K562 (cell line): ENCODE measurements at regions not wholly inside any gene's neighbourhood (a gene's known extent, or its start where the extent isn't known, plus 50 kb on each side); places are given as distances from the start of the nearest gene placed in this dataset.

Experiments used
- CTCF ChIP-seq, 3 experiments: IDR thresholded peaks in 2 of 3; conservative IDR thresholded peaks in 1 of 3; 2 replicates each; pipeline ENCODE4 v1.5.1; 2011 to 2012; ENCODE audit warnings: low read length in 3 of 3, mild to moderate bottlenecking in 3 of 3, control low read depth in 2 of 3, improper control_type of control experiment in 1 of 3, inconsistent platforms in 1 of 3, low read depth in 1 of 3, mixed read lengths in 1 of 3, moderate library complexity in 1 of 3; ENCODE audit not compliant: insufficient read depth in 2 of 3
- FOXM1 ChIP-seq, 2 experiments: fragments of 450-650 bp in 1 of 2; sonication (generic) in 1 of 2; formaldehyde crosslinking in 1 of 2; IDR thresholded peaks; 2 replicates each; pipeline versions ENCODE4 v1.6.1 to v1.9.0; 2017 to 2022; ENCODE audit warnings: low read depth in 2 of 2, mild to moderate bottlenecking in 2 of 2, missing genetic modification reagents in 1 of 2, moderate library complexity in 1 of 2
- ZBTB7A ChIP-seq: IDR thresholded peaks from 2 replicates; pipeline ENCODE4 v1.6.1; 2011; ENCODE audit warnings: low read depth, mild to moderate bottlenecking, low read length, moderate library complexity, borderline replicate concordance; ENCODE audit not compliant: control insufficient read depth
- ZMIZ1 ChIP-seq, 2 experiments: fragments of 150-350 bp in 1 of 2; IDR thresholded peaks; 2 replicates each; pipeline ENCODE4 v1.6.1; 2012 to 2016; ENCODE audit warnings: low read depth in 2 of 2, low read length in 2 of 2, mild to moderate bottlenecking in 1 of 2, moderate library complexity in 1 of 2
- TF ChIP-seq, protein P1 (sequence below): fragments of 450-650 bp; formaldehyde crosslinking; IDR thresholded peaks from 2 replicates; pipeline ENCODE4 v1.4.0; 2022; ENCODE audit warnings: missing genetic modification characterization

DNA sequence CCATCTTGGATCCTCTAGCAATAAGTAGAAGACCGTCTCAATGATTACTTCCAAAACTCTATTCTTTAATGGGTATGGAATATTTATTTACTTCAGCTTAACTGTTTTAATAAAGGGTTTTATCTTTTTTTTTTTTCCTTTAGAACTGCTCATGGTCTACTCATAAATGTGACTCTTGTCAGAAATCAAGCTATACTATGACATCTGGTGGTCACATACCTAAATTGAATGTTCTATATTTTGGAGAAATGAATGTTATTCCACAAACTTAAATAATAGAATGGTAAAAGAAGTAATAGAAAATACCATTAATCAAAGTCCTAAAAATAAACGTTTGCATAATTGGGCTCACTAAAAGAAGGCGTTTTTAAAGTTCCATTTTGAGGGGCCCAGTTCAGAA, 131.2 kb upstream of the PLCXD3 start:
- no peak for TF ChIP-seq ZMIZ1 (IDR thresholded peaks at IDR 0.05; ENCODE audit: low read depth in 2 of 2, low read length in 2 of 2)
- TF ChIP-seq ZBTB7A: no peak
- TF ChIP-seq, protein P1, sequence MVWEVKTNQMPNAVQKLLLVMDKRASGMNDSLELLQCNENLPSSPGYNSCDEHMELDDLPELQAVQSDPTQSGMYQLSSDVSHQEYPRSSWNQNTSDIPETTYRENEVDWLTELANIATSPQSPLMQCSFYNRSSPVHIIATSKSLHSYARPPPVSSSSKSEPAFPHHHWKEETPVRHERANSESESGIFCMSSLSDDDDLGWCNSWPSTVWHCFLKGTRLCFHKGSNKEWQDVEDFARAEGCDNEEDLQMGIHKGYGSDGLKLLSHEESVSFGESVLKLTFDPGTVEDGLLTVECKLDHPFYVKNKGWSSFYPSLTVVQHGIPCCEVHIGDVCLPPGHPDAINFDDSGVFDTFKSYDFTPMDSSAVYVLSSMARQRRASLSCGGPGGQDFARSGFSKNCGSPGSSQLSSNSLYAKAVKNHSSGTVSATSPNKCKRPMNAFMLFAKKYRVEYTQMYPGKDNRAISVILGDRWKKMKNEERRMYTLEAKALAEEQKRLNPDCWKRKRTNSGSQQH (CRISPR knock-in tag): no peak
- TF ChIP-seq FOXM1 (IDR thresholded peaks at IDR 0.05; ENCODE audit: low read depth): no peak
- no peak for TF ChIP-seq FOXM1 (CRISPR knock-in tag; IDR thresholded peaks at IDR 0.05; ENCODE audit: low read depth)
- TF ChIP-seq CTCF (IDR thresholded peaks at IDR 0.05 in 2 of 3, conservative IDR thresholded peaks at IDR 0.05 in 1 of 3; ENCODE audit: insufficient read depth in 2 of 3, low read depth in 1 of 3, low read length in 3 of 3): no peak
